ENCODE measurements at regions not wholly inside any gene's neighbourhood (a gene's known extent, or its start where the extent isn't known, plus 50 kb on each side); places are given as distances from the start of the nearest gene placed in this dataset.

GRCh38 chr2:8146132-8147005 is 535.5 kb upstream of the ID2 start:
- no peak for TF ChIP-seq REST (IDR thresholded peaks at IDR 0.05; ENCODE audit: insufficient read depth in 1 of 2, low read depth in 2 of 2, low read length in 2 of 2)
- no peak for TF ChIP-seq POLR2AphosphoS5 (IDR thresholded peaks at IDR 0.05; ENCODE audit: low read depth, low read length)
- TF ChIP-seq TAF1 (IDR thresholded peaks at IDR 0.05; ENCODE audit: borderline replicate concordance, insufficient read depth, low read length), result no peak
- no peak for TF ChIP-seq FOXP2 (optimal IDR thresholded peaks at IDR 0.05; ENCODE audit: borderline replicate concordance, extremely low read depth, extremely low read length, insufficient read depth)
- TF ChIP-seq SIN3A (IDR thresholded peaks at IDR 0.05; ENCODE audit: borderline replicate concordance, insufficient read depth, low read length), result no peak

- no peak for TF ChIP-seq REST (IDR thresholded peaks at IDR 0.05; ENCODE audit: insufficient read depth in 1 of 2, low read depth in 2 of 2, low read length in 2 of 2)
Observed at GRCh38 chr2:8148260-8149006, 533.4 kb upstream of the ID2 start.

GRCh38 chr2:8149007-8149405 is 532.9 kb upstream of the ID2 start:
- TF ChIP-seq REST (IDR thresholded peaks at IDR 0.05; ENCODE audit: insufficient read depth in 1 of 2, low read depth in 2 of 2, low read length in 2 of 2) (no peak), POLR2AphosphoS5 (IDR thresholded peaks at IDR 0.05; ENCODE audit: low read depth, low read length) (no peak), SIN3A (IDR thresholded peaks at IDR 0.05; ENCODE audit: borderline replicate concordance, insufficient read depth, low read length) (no peak), TAF1 (IDR thresholded peaks at IDR 0.05; ENCODE audit: borderline replicate concordance, insufficient read depth, low read length) (no peak), FOXP2 (optimal IDR thresholded peaks at IDR 0.05; ENCODE audit: borderline replicate concordance, extremely low read depth, extremely low read length, insufficient read depth) (no peak)

GRCh38 chr2:8149985-8150539 is 531.8 kb upstream of the ID2 start:
- no peak for TF ChIP-seq REST (IDR thresholded peaks at IDR 0.05; ENCODE audit: insufficient read depth in 1 of 2, low read depth in 2 of 2, low read length in 2 of 2)
